22Rv1 (cell line): ENCODE measurements at regions not wholly inside any gene's neighbourhood (a gene's known extent, or its start where the extent isn't known, plus 50 kb on each side); places are given as distances from the start of the nearest gene placed in this dataset.

ENCODE experiments used
- ZFX ChIP-seq: fragments of 450-650 bp; IDR thresholded peaks from 2 replicates; pipeline ENCODE4 v1.6.1; 2017; ENCODE audit warnings: antibody characterized with exemption, borderline replicate concordance
- TF ChIP-seq, protein P1 (sequence below): fragments of 450-650 bp; IDR thresholded peaks from 2 replicates; pipeline ENCODE4 v1.5.1; 2017; ENCODE audit warnings: mild to moderate bottlenecking

DNA sequence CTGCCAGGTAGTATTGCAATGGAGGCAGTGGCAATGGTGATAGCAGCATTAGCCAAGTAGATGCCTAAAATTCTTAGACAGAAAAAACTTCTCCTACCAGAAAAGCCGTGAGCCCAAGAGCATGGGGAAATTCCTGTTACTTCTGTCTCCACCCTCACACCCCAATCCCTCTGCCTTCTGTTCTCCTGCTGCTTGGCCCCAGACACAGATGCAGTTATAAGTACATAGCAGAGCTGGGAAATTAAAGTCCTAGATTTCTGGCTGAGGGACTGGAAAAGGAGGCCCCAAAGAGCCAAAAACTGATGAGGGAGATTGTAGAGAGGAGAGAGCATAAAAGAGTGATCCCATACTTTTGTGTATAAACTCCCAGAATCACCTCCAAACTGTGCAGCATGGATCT lies 166.9 kb downstream of the SMAD6 start:
- TF ChIP-seq, protein P1, sequence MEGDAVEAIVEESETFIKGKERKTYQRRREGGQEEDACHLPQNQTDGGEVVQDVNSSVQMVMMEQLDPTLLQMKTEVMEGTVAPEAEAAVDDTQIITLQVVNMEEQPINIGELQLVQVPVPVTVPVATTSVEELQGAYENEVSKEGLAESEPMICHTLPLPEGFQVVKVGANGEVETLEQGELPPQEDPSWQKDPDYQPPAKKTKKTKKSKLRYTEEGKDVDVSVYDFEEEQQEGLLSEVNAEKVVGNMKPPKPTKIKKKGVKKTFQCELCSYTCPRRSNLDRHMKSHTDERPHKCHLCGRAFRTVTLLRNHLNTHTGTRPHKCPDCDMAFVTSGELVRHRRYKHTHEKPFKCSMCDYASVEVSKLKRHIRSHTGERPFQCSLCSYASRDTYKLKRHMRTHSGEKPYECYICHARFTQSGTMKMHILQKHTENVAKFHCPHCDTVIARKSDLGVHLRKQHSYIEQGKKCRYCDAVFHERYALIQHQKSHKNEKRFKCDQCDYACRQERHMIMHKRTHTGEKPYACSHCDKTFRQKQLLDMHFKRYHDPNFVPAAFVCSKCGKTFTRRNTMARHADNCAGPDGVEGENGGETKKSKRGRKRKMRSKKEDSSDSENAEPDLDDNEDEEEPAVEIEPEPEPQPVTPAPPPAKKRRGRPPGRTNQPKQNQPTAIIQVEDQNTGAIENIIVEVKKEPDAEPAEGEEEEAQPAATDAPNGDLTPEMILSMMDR = no peak
- TF ChIP-seq ZFX = no peak
